HepG2 (cell line): ENCODE measurements at regions not wholly inside any gene's neighbourhood (a gene's known extent, or its start where the extent isn't known, plus 50 kb on each side); places are given as distances from the start of the nearest gene placed in this dataset.

Source experiments
- ATF5 ChIP-seq: sonication (generic); formaldehyde crosslinking; IDR thresholded peaks from 2 replicates; pipeline ENCODE4 v1.4.0; 2020; ENCODE audit warnings: mild to moderate bottlenecking, low read depth, missing genetic modification reagents
- CAMTA2 ChIP-seq: sonication (generic); formaldehyde crosslinking; IDR thresholded peaks from 2 replicates; pipeline ENCODE4 v1.4.0; 2020; ENCODE audit warnings: mild to moderate bottlenecking, missing genetic modification reagents, borderline replicate concordance
- CC2D1A ChIP-seq: sonication (generic); formaldehyde crosslinking; IDR thresholded peaks from 2 replicates; pipeline ENCODE4 v1.8.1; 2023; ENCODE audit warnings: mild to moderate bottlenecking, missing genetic modification reagents
- CEBPB ChIP-seq: IDR thresholded peaks from 2 replicates; pipeline ENCODE4 v1.6.1; 2011; ENCODE audit warnings: low read depth, low read length, improper control_type of control experiment, borderline replicate concordance
- FOXP1 ChIP-seq, 2 experiments: fragments of 450-650 bp in 1 of 2; IDR thresholded peaks; 2 replicates each; pipeline ENCODE4 v1.6.1; 2017 to 2018; ENCODE audit warnings: antibody characterized with exemption in 1 of 2
- GTF3A ChIP-seq: sonication (generic); formaldehyde crosslinking; conservative IDR thresholded peaks from 2 replicates; pipeline ENCODE4 v1.4.0; 2020; ENCODE audit warnings: mild to moderate bottlenecking, missing genetic modification reagents
- HDAC6 ChIP-seq: fragments of 200-600 bp; sonication (generic); IDR thresholded peaks from 2 replicates; pipeline ENCODE4 v1.7.0; 2017; ENCODE audit warnings: mild to moderate bottlenecking, antibody characterized with exemption, low read length, low read depth
- HMG20A ChIP-seq: IDR thresholded peaks from 2 replicates; pipeline ENCODE4 v1.6.1; 2016; ENCODE audit warnings: borderline replicate concordance
- HMG20B ChIP-seq: conservative IDR thresholded peaks from 2 replicates; pipeline ENCODE4 v1.6.1; 2016; ENCODE audit warnings: missing genetic modification reagents, missing compliant biosample characterization
- KLF6 ChIP-seq: IDR thresholded peaks from 2 replicates; pipeline ENCODE4 v1.8.0; 2016; ENCODE audit warnings: missing biosample characterization, missing genetic modification reagents
- KLF9 ChIP-seq: IDR thresholded peaks from 2 replicates; pipeline ENCODE4 v1.6.1; 2016; ENCODE audit warnings: low read depth
- MAFG ChIP-seq: sonication (generic); formaldehyde crosslinking; IDR thresholded peaks from 2 replicates; pipeline ENCODE4 v1.5.1; 2020; ENCODE audit warnings: mild to moderate bottlenecking, missing genetic modification reagents
- MEIS2 ChIP-seq: sonication (generic); formaldehyde crosslinking; IDR thresholded peaks from 2 replicates; pipeline ENCODE4 v1.9.0; 2021; ENCODE audit warnings: mild to moderate bottlenecking, missing genetic modification reagents
- NFKB2 ChIP-seq: sonication (generic); formaldehyde crosslinking; IDR thresholded peaks from 2 replicates; pipeline ENCODE4 v1.4.0; 2020; ENCODE audit warnings: missing genetic modification reagents, borderline replicate concordance
- RARA ChIP-seq: IDR thresholded peaks from 2 replicates; pipeline ENCODE4 v1.6.1; 2016; ENCODE audit warnings: missing genetic modification reagents, missing compliant biosample characterization
- ZBTB21 ChIP-seq: sonication (generic); formaldehyde crosslinking; IDR thresholded peaks from 2 replicates; pipeline ENCODE4 v1.4.0; 2020; ENCODE audit warnings: missing genetic modification reagents
- ZBTB34 ChIP-seq: sonication (generic); formaldehyde crosslinking; IDR thresholded peaks from 2 replicates; pipeline ENCODE4 v1.8.0; 2022; ENCODE audit warnings: mild to moderate bottlenecking, missing genetic modification reagents
- ZBTB7A ChIP-seq: sonication (generic); formaldehyde crosslinking; IDR thresholded peaks from 2 replicates; pipeline ENCODE4 v1.8.0; 2022; ENCODE audit warnings: mild to moderate bottlenecking, missing genetic modification reagents
- ZFY ChIP-seq: sonication (generic); formaldehyde crosslinking; IDR thresholded peaks from 2 replicates; pipeline ENCODE4 v1.4.0; 2020; ENCODE audit warnings: missing genetic modification reagents
- ZFYVE20 ChIP-seq: sonication (generic); formaldehyde crosslinking; IDR thresholded peaks from 2 replicates; pipeline ENCODE4 v1.8.0; 2023; ENCODE audit warnings: low read depth, mild to moderate bottlenecking, moderate library complexity, missing genetic modification reagents, borderline replicate concordance
- ZMYM2 ChIP-seq: sonication (generic); formaldehyde crosslinking; IDR thresholded peaks from 2 replicates; pipeline ENCODE4 v1.8.0; 2022; ENCODE audit warnings: mild to moderate bottlenecking, missing genetic modification reagents
- ZNF17 ChIP-seq: sonication (generic); formaldehyde crosslinking; IDR thresholded peaks from 2 replicates; pipeline ENCODE4 v1.5.0; 2020; ENCODE audit warnings: mild to moderate bottlenecking, missing genetic modification reagents
- ZNF260 ChIP-seq: sonication (generic); formaldehyde crosslinking; IDR thresholded peaks from 2 replicates; pipeline ENCODE4 v1.4.0; 2020; ENCODE audit warnings: missing genetic modification reagents, low read depth, mild to moderate bottlenecking, borderline replicate concordance
- ZNF432 ChIP-seq: sonication (generic); formaldehyde crosslinking; IDR thresholded peaks from 2 replicates; pipeline ENCODE4 v1.5.0; 2020; ENCODE audit warnings: missing genetic modification reagents, mild to moderate bottlenecking, borderline replicate concordance
- ZNF441 ChIP-seq: sonication (generic); formaldehyde crosslinking; IDR thresholded peaks from 2 replicates; pipeline ENCODE4 v1.7.0; 2021; ENCODE audit warnings: missing genetic modification reagents, borderline replicate concordance
- TF ChIP-seq, protein P1 (sequence below): IDR thresholded peaks from 2 replicates; pipeline ENCODE4 v1.6.1; 2016; ENCODE audit warnings: mild to moderate bottlenecking, missing biosample characterization, missing genetic modification reagents
- TF ChIP-seq, protein P2 (sequence below): sonication (generic); IDR thresholded peaks from 2 replicates; pipeline ENCODE4 v1.6.1; 2016; ENCODE audit warnings: low read depth, borderline replicate concordance
- TF ChIP-seq, protein P3 (sequence below): IDR thresholded peaks from 2 replicates; pipeline ENCODE4 v1.6.1; 2016; ENCODE audit warnings: missing genetic modification reagents, missing compliant biosample characterization
- TF ChIP-seq, protein P4 (sequence below): IDR thresholded peaks from 2 replicates; pipeline ENCODE4 v1.6.1; 2016; ENCODE audit warnings: mild to moderate bottlenecking

GRCh38 chr15:62858343-62858742 is 184.2 kb upstream of the TPM1 start (continued):
- no peak for TF ChIP-seq ATF5 (CRISPR knock-in tag)
- TF ChIP-seq, protein P1, sequence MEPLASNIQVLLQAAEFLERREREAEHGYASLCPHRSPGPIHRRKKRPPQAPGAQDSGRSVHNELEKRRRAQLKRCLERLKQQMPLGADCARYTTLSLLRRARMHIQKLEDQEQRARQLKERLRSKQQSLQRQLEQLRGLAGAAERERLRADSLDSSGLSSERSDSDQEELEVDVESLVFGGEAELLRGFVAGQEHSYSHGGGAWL (CRISPR knock-in tag): no peak
- TF ChIP-seq MEIS2 (CRISPR knock-in tag): no peak
- no peak for TF ChIP-seq CC2D1A (CRISPR knock-in tag)
- TF ChIP-seq KLF9 (CRISPR knock-in tag): no peak
- TF ChIP-seq ZNF441 (CRISPR knock-in tag): no peak
- TF ChIP-seq KLF6 (CRISPR knock-in tag): no peak
- no peak for TF ChIP-seq ZFYVE20 (CRISPR knock-in tag)
- TF ChIP-seq, protein P2, sequence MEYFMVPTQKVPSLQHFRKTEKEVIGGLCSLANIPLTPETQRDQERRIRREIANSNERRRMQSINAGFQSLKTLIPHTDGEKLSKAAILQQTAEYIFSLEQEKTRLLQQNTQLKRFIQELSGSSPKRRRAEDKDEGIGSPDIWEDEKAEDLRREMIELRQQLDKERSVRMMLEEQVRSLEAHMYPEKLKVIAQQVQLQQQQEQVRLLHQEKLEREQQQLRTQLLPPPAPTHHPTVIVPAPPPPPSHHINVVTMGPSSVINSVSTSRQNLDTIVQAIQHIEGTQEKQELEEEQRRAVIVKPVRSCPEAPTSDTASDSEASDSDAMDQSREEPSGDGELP: no peak
- no peak for TF ChIP-seq ZNF432 (CRISPR knock-in tag)
- TF ChIP-seq ZMYM2 (CRISPR knock-in tag): peak; percentile 93
- no peak for TF ChIP-seq ZBTB7A (CRISPR knock-in tag)
- peak; percentile 58; the same call in 1 of the 2 replicates for TF ChIP-seq RARA (CRISPR knock-in tag)
- no peak for TF ChIP-seq ZBTB21 (CRISPR knock-in tag)
- TF ChIP-seq ZNF17 (CRISPR knock-in tag): no peak
- no peak for TF ChIP-seq HDAC6
- no peak for TF ChIP-seq MAFG
- TF ChIP-seq HMG20A (CRISPR knock-in tag): no peak
- TF ChIP-seq ZNF260 (CRISPR knock-in tag): no peak
- no peak for TF ChIP-seq HMG20B
- TF ChIP-seq, protein P3, sequence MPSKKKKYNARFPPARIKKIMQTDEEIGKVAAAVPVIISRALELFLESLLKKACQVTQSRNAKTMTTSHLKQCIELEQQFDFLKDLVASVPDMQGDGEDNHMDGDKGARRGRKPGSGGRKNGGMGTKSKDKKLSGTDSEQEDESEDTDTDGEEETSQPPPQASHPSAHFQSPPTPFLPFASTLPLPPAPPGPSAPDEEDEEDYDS: no peak
- no peak for TF ChIP-seq ZBTB34 (CRISPR knock-in tag)
- no peak for TF ChIP-seq FOXP1 (IDR thresholded peaks at IDR 0.05)
- TF ChIP-seq FOXP1 (CRISPR knock-in tag; IDR thresholded peaks at IDR 0.05): 0 out of 2 replicates have a peak, but pooled peaks have one; percentile 27
- no peak for TF ChIP-seq NFKB2 (CRISPR knock-in tag)
- no peak for TF ChIP-seq GTF3A
- no peak for TF ChIP-seq CAMTA2 (CRISPR knock-in tag)
- TF ChIP-seq, protein P4, sequence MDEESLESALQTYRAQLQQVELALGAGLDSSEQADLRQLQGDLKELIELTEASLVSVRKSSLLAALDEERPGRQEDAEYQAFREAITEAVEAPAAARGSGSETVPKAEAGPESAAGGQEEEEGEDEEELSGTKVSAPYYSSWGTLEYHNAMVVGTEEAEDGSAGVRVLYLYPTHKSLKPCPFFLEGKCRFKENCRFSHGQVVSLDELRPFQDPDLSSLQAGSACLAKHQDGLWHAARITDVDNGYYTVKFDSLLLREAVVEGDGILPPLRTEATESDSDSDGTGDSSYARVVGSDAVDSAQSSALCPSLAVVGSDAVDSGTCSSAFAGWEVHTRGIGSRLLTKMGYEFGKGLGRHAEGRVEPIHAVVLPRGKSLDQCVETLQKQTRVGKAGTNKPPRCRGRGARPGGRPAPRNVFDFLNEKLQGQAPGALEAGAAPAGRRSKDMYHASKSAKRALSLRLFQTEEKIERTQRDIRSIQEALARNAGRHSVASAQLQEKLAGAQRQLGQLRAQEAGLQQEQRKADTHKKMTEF (CRISPR knock-in tag): no peak
- TF ChIP-seq CEBPB: no peak
- TF ChIP-seq ZFY: no peak
